HepG2 (cell line): ENCODE measurements at regions not wholly inside any gene's neighbourhood (a gene's known extent, or its start where the extent isn't known, plus 50 kb on each side); places are given as distances from the start of the nearest gene placed in this dataset.
"Not testable (repeated sequence)": the region's sequence is repeated elsewhere in the genome, so short reads cannot be mapped to it uniquely, and the experiment has no call there.

ENCODE experiments used
- CEBPB ChIP-seq: IDR thresholded peaks from 2 replicates; pipeline ENCODE4 v1.6.1; 2011; ENCODE audit warnings: low read depth, low read length, improper control_type of control experiment, borderline replicate concordance
- NONO ChIP-seq, 2 experiments: fragments of 450-650 bp in 1 of 2; sonication (generic) in 1 of 2; formaldehyde crosslinking in 1 of 2; IDR thresholded peaks in 1 of 2; conservative IDR thresholded peaks in 1 of 2; 2 replicates each; pipeline versions ENCODE4 v1.6.1 to v1.8.0; 2017 to 2022; ENCODE audit warnings: mild to moderate bottlenecking in 1 of 2, missing genetic modification reagents in 1 of 2, moderate library complexity in 1 of 2
- ZNF12 ChIP-seq: sonication (generic); formaldehyde crosslinking; IDR thresholded peaks from 2 replicates; pipeline ENCODE4 v1.5.0; 2020; ENCODE audit warnings: missing genetic modification reagents
- ZNF17 ChIP-seq: sonication (generic); formaldehyde crosslinking; IDR thresholded peaks from 2 replicates; pipeline ENCODE4 v1.5.0; 2020; ENCODE audit warnings: mild to moderate bottlenecking, missing genetic modification reagents
- ZNF589 ChIP-seq: sonication (generic); formaldehyde crosslinking; conservative IDR thresholded peaks from 2 replicates; pipeline ENCODE4 v1.8.0; 2022; ENCODE audit warnings: mild to moderate bottlenecking, moderate library complexity, missing genetic modification reagents
- TF ChIP-seq, protein P1 (sequence below): sonication (generic); formaldehyde crosslinking; IDR thresholded peaks from 2 replicates; pipeline ENCODE4 v1.4.0; 2020; ENCODE audit warnings: missing genetic modification reagents

DNA sequence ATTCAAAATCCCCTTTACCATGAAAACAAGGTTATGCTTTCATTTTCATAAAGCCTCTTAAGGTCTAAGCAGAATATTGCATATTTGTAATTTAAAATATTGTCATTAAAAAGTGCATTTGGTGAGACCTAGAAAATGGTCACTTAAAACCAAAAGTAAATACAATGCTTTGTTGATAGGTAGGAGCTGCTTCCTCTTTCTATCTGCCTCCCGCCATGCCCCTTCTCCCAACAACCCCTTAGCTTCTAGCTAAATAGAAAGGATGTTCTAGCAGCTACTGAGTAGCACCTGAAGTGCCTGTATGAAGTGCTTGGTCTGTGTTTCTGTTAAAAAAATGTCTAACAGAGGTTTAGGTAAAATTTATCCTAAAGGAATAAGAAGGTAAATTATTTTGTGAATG lies 128.8 kb downstream of the SPATA31A1 start:
- not testable (repeated sequence) for TF ChIP-seq ZNF589; NONO (IDR thresholded peaks at IDR 0.05); NONO (CRISPR knock-in tag; conservative IDR thresholded peaks at IDR 0.05); CEBPB; ZNF12 (CRISPR knock-in tag); ZNF17 (CRISPR knock-in tag)
- TF ChIP-seq, protein P1, sequence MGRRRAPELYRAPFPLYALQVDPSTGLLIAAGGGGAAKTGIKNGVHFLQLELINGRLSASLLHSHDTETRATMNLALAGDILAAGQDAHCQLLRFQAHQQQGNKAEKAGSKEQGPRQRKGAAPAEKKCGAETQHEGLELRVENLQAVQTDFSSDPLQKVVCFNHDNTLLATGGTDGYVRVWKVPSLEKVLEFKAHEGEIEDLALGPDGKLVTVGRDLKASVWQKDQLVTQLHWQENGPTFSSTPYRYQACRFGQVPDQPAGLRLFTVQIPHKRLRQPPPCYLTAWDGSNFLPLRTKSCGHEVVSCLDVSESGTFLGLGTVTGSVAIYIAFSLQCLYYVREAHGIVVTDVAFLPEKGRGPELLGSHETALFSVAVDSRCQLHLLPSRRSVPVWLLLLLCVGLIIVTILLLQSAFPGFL (CRISPR knock-in tag): not testable (repeated sequence)
